ENCODE measurements at regions not wholly inside any gene's neighbourhood (a gene's known extent, or its start where the extent isn't known, plus 50 kb on each side); places are given as distances from the start of the nearest gene placed in this dataset.

- DNase-seq, result no peak
These were observed 333.8 kb downstream of the CXCL12 start for GRCh38 chr10:44051091-44051490.

GRCh38 chr10:44049301-44050015, 335.4 kb downstream of the CXCL12 start:
- no peak for DNase-seq

DNA sequence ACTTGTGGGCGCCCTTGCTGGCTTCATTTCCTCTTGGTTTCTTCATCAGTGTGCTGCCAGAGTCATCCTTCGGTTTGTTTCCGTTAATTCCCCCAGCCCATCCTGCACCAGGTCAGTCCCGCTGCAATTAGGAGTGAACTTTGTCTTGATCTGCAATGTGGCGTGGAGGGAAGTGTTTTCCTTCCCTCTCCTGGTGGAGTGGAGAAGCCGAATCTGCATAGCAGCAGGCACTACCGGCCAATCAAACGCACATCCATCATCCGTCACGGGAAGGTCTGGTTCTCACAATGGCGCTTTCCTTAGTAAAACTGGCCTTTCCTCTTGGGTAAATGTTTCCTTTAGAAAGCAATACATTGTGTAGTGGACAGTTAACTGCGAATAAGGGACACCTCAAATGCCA, 337.5 kb downstream of the CXCL12 start:
- DNase-seq, result no peak

- DNase-seq, result no peak
These were observed 338.3 kb downstream of the CXCL12 start for GRCh38 chr10:44046605-44047004.

DNA sequence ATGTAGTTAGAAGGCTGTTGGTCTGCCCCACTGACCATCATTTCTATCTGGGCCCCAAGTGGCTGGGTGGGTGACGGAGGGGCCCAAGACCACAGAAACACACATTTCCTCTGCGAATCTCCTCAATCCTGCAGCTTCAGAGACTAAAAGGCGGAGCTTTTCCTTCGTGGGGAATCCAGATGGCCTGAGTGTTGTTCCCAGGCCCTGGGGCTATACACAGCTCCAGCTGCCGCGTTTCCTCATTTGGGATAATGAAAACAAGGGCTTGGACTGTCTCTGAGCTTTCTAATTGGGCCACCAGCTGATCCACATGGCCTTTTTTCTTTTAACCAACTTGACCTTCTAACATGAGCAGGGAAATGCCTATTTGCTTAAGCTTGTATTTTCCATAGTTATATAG, 339.9 kb downstream of the CXCL12 start:
- DNase-seq, result no peak

- no peak for DNase-seq
These were observed 340.3 kb downstream of the CXCL12 start for GRCh38 chr10:44044549-44044948.

- no peak for DNase-seq
These were observed 341.1 kb downstream of the CXCL12 start for GRCh38 chr10:44043646-44044375.

DNA sequence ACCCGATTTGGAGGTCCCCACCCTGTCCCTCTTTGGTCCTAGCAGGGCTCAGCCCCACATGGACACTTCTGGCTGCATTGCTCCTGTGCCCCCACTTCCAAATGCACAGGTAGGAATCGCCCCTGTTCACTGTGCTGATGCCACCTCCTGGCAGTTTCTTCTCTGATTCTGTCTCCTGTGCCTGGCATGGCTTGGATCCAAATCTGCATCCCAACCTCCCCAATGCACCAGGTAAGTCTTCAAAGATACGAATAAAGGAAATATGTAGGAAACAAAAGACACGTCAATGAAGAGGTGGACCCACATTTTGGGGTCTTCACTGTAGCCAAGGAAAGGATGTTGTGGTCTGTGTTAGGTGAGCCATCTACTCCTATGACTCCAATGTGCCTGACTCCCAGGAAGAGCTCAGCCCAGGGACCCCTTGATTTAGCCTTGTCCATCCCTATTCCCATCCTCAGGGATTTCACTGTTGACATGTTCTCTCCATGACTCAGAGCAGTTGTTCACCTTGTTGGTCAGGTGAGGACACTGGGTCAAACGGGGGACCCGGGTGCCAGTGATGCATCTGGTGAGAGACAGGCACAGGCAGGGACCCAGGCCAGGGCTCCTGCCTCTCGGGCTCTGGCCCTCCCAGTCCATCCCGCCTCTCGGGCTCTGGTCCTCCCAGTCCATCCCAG, 341.8 kb downstream of the CXCL12 start:
- DNase-seq, result no peak

DNA sequence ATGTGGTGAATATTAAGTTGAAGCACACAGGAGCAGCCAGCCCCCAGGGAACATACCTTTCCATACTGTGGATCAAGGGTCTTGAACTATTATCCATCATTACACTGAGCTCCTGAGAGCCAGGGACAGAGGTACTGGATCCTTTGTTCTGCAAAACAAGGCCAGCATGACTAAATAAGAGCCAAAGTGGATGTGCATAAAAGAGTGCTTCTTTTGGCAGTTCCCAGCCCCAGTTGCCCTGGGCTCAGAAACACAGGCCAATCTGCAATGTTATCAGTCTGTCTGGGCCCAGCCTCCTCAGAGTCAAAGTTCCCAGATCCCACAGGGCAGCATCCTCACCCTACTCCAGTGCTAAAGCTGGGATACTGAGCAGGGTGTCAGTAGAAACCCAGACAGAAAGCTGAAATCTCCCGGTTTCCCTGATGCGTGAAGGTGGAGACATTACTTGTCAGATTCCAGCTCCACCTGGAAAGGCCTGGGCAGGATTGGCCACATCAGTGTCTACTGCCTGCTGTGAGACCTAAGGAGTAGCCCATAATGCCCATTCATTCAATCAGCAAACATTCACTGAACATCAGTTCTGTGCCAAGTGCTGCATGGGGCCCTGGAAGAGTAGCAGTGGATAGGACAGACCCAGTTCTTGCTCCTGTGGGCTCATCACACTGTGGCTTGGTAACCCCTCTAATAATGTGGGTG, 342.7 kb downstream of the CXCL12 start:
- DNase-seq, result no peak

- DNase-seq, result no peak
These were observed 345.3 kb downstream of the CXCL12 start for GRCh38 chr10:44039599-44039998.

- DNase-seq, result no peak
These were observed 348.5 kb downstream of the CXCL12 start for GRCh38 chr10:44036425-44036824.

GRCh38 chr10:44035474-44036197, 349.3 kb downstream of the CXCL12 start:
- DNase-seq, result no peak

GRCh38 chr10:44034946-44035345, 350.0 kb downstream of the CXCL12 start:
- DNase-seq, result no peak

DNA sequence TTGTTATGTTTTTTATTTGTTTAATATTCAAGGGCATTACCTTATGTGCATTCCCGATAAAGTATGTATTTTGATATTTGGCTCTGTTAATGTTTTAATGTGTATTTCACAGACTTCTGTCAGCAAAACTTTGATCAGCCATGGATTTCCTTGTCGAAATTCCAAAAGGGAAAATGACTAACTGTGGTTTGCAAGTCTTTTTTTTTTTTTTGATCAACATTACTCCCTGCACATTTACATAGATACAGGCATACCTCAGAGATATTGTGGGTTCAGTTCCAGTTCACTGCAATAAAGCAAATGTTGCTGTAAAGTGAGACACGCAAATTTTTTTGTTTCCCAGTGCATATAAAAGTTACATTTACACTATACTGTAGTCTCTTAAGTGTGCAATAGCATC, 351.9 kb downstream of the CXCL12 start:
- DNase-seq, result no peak

GRCh38 chr10:44032216-44032615, 352.7 kb downstream of the CXCL12 start:
- no peak for DNase-seq

GRCh38 chr10:44030738-44031137, 354.2 kb downstream of the CXCL12 start:
- no peak for DNase-seq

- DNase-seq, result peak; percentile 23 to 31
These were observed 354.8 kb downstream of the CXCL12 start for GRCh38 chr10:44030132-44030531.

GRCh38 chr10:44028384-44029137, 356.3 kb downstream of the CXCL12 start:
- DNase-seq, result no peak

GRCh38 chr10:44024356-44025116, 360.4 kb downstream of the CXCL12 start:
- no peak for DNase-seq

DNA sequence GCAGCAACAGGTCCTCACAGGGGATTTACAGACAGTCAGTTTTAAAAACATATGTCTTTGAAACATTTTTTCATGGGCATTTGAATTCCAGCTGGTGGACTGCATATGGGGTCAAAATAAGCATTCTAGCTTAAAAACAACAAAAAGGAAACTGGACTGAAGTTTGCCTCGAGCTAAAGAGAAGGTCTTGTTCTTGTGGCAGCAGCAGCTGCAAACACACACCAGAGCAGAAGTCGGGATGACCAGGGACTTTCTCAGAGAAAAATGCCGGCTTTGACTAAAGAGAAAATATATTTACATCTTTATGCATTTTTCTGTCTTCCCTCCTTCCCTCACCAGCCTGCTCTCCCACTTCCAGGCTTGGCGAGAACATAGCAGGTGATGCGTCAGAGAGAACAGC, 361.4 kb downstream of the CXCL12 start:
- no peak for DNase-seq

DNA sequence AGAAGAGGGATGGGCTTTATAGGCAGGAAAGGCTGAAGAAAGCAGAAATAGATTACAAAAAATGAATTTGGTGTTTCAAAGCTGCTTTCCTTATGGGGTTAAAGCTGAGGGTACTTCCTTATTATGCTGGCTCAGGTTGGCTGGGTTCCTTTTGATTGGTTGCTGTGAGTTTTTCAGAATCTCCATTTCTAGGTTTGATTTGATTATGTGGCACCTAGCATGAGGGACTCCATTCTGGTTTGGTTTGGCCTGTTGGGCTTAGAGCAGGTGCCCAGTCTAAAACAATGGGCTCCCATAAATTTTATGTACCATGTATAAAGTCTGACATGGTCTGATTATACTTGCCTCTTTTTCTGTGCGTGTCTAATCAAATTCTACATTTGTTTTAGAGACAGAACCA, 362.7 kb downstream of the CXCL12 start:
- DNase-seq, result no peak

Data from activated T-cell treated with anti-CD3 and anti-CD28 coated beads, Interleukin-2, amount 50 U/mL, for 48 hours (primary cell).